DND-41 (cell line): ENCODE measurements at regions not wholly inside any gene's neighbourhood (a gene's known extent, or its start where the extent isn't known, plus 50 kb on each side); places are given as distances from the start of the nearest gene placed in this dataset.

Experiments
- EZH2 ChIP-seq: IDR thresholded peaks from 3 replicates; pipeline ENCODE4 v1.6.1; 2012; ENCODE audit warnings: borderline replicate concordance, low read depth, mild to moderate bottlenecking, moderate library complexity, low read length, inconsistent platforms; ENCODE audit not compliant: severe bottlenecking
- TF ChIP-seq, protein P1 (sequence below): IDR thresholded peaks from 2 replicates; pipeline ENCODE4 v1.5.1; 2012; ENCODE audit warnings: borderline replicate concordance, low read length, moderate library complexity, mild to moderate bottlenecking; ENCODE audit not compliant: poor library complexity, severe bottlenecking; ENCODE audit errors: extremely low read depth

DNA sequence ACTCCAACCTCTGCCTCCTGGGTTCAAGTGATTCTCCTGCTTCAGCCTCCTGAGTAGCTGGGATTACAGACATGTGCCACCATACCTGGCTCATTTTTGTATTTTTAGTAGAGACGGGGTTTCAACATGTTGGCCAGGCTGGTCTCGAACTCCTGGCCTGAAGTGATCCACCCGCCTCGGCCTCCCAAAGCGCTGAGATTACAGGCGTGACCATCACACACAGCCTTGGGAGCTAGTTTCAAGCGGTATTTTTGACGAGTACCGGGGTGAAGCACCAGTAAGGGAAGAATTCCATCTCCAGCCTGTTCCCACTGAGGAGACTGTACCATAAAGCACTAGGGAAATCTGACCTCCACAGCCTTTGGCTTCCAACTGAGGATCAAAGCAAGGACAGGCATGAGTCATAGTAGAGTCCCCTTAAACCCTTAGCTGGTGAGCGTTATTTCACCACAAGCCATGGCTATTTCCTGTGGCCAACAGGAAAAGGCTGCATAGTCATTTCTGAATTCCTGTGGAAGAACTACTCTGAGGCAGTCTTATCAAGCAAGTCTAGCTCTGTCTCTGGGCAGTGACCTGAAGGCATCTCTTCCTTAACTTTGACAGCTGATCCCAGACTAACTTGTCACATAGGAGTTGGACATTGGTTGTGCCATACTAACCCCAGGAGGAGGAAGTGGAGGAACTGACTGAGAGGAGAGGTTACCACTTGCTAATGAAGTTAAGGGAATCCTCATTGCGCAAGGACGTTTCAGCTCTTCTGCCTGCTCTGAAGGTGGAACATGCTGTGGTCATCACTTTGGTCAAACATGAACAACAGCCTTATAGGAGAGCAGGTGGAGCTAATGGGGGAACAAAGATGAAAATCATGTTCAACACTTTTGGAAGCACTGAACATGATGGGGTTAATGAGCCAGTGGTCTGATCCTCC lies 85.8 kb upstream of the DMRT1 start:
- TF ChIP-seq, protein P1, sequence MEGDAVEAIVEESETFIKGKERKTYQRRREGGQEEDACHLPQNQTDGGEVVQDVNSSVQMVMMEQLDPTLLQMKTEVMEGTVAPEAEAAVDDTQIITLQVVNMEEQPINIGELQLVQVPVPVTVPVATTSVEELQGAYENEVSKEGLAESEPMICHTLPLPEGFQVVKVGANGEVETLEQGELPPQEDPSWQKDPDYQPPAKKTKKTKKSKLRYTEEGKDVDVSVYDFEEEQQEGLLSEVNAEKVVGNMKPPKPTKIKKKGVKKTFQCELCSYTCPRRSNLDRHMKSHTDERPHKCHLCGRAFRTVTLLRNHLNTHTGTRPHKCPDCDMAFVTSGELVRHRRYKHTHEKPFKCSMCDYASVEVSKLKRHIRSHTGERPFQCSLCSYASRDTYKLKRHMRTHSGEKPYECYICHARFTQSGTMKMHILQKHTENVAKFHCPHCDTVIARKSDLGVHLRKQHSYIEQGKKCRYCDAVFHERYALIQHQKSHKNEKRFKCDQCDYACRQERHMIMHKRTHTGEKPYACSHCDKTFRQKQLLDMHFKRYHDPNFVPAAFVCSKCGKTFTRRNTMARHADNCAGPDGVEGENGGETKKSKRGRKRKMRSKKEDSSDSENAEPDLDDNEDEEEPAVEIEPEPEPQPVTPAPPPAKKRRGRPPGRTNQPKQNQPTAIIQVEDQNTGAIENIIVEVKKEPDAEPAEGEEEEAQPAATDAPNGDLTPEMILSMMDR: no peak
- TF ChIP-seq EZH2: no peak
